HepG2 (cell line): ENCODE measurements at regions not wholly inside any gene's neighbourhood (a gene's known extent, or its start where the extent isn't known, plus 50 kb on each side); places are given as distances from the start of the nearest gene placed in this dataset.

Experiments used
- BCL3 ChIP-seq: sonication (generic); formaldehyde crosslinking; IDR thresholded peaks from 2 replicates; pipeline ENCODE4 v1.5.1; 2020; ENCODE audit warnings: mild to moderate bottlenecking, missing genetic modification reagents, moderate library complexity
- BRCA1 ChIP-seq: sonication (generic); formaldehyde crosslinking; IDR thresholded peaks from 2 replicates; pipeline ENCODE4 v1.4.0; 2020; ENCODE audit warnings: missing genetic modification reagents
- CTCF ChIP-seq: sonication (generic); formaldehyde crosslinking; IDR thresholded peaks from 2 replicates; pipeline ENCODE4 v1.5.0; 2020; ENCODE audit warnings: mild to moderate bottlenecking, missing genetic modification reagents, moderate library complexity
- DBP ChIP-seq: sonication (generic); formaldehyde crosslinking; IDR thresholded peaks from 2 replicates; pipeline ENCODE4 v1.4.0; 2020; ENCODE audit warnings: missing genetic modification reagents; ENCODE audit errors: not compliant biosample characterization
- GZF1 ChIP-seq: sonication (generic); formaldehyde crosslinking; IDR thresholded peaks from 2 replicates; pipeline ENCODE4 v1.5.1; 2020; ENCODE audit warnings: mild to moderate bottlenecking, missing genetic modification reagents
- HNF4G ChIP-seq, 2 experiments: sonication (generic) in 1 of 2; formaldehyde crosslinking in 1 of 2; IDR thresholded peaks; 2 replicates each; pipeline versions ENCODE4 v1.4.0 to v1.6.1; 2011 to 2020; ENCODE audit warnings: borderline replicate concordance in 2 of 2, low read depth in 2 of 2, mild to moderate bottlenecking in 2 of 2, low read length in 1 of 2, missing genetic modification reagents in 1 of 2, moderate library complexity in 1 of 2
- ZBTB37 ChIP-seq: sonication (generic); formaldehyde crosslinking; IDR thresholded peaks from 2 replicates; pipeline ENCODE4 v1.4.0; 2020; ENCODE audit warnings: mild to moderate bottlenecking, missing genetic modification reagents
- ZFX ChIP-seq: sonication (generic); formaldehyde crosslinking; IDR thresholded peaks from 2 replicates; pipeline ENCODE4 v1.4.0; 2020; ENCODE audit warnings: mild to moderate bottlenecking, low read depth, missing genetic modification reagents, moderate library complexity
- ZNF839 ChIP-seq: sonication (generic); formaldehyde crosslinking; IDR thresholded peaks from 2 replicates; pipeline ENCODE4 v1.4.0; 2020; ENCODE audit warnings: missing genetic modification reagents, mild to moderate bottlenecking, borderline replicate concordance

GRCh38 chr21:19781881-19782652, 1216.1 kb upstream of the NCAM2 start:
- TF ChIP-seq HNF4G (IDR thresholded peaks at IDR 0.05; ENCODE audit: borderline replicate concordance, low read depth, low read length), result no peak
- no peak for TF ChIP-seq HNF4G (CRISPR knock-in tag; IDR thresholded peaks at IDR 0.05; ENCODE audit: borderline replicate concordance, low read depth)
- TF ChIP-seq DBP, result no peak
- TF ChIP-seq CTCF (CRISPR knock-in tag), result no peak
- TF ChIP-seq ZFX (CRISPR knock-in tag), result no peak
- no peak for TF ChIP-seq GZF1 (CRISPR knock-in tag)
- TF ChIP-seq ZNF839 (CRISPR knock-in tag), result no peak
- TF ChIP-seq BCL3 (CRISPR knock-in tag), result no peak
- TF ChIP-seq BRCA1 (CRISPR knock-in tag), result no peak
- TF ChIP-seq ZBTB37 (CRISPR knock-in tag), result no peak
